Astrocyte (in vitro differentiated cells and primary cell): ENCODE measurements at regions not wholly inside any gene's neighbourhood (a gene's known extent, or its start where the extent isn't known, plus 50 kb on each side); places are given as distances from the start of the nearest gene placed in this dataset.

Experiments
- CTCF ChIP-seq: IDR thresholded peaks from 2 replicates; pipeline ENCODE4 v1.5.1; 2011; ENCODE audit warnings: low read depth, mild to moderate bottlenecking, inconsistent platforms, low read length, moderate library complexity; ENCODE audit not compliant: insufficient read depth
- EZH2 ChIP-seq: IDR thresholded peaks from 2 replicates; pipeline ENCODE4 v1.6.1; 2012; ENCODE audit warnings: mild to moderate bottlenecking, low read length, inconsistent platforms; ENCODE audit not compliant: insufficient read depth

- no peak for TF ChIP-seq CTCF
- no peak for TF ChIP-seq EZH2
Measured at GRCh38 chr4:137656661-137657060, 124.4 kb upstream of the PCDH18 start.
